Ovary (tissue), 3 donors: ENCODE measurements at regions not wholly inside any gene's neighbourhood (a gene's known extent, or its start where the extent isn't known, plus 50 kb on each side); places are given as distances from the start of the nearest gene placed in this dataset.

Experiments used
- EP300 ChIP-seq: sonication (generic); formaldehyde crosslinking; IDR thresholded peaks from one replicate; pipeline ENCODE4 v1.6.1; 2017; ENCODE audit warnings: antibody characterized with exemption
- POLR2A ChIP-seq: fragments of 450-650 bp; IDR thresholded peaks from one replicate; pipeline ENCODE4 v1.6.1; 2017; ENCODE audit warnings: antibody characterized with exemption, mild to moderate bottlenecking, moderate library complexity
- TF ChIP-seq, protein P1 (sequence below), 3 donors: fragments of 450-650 bp in 2 of 3; fragments of 200-600 bp in 1 of 3; IDR thresholded peaks; one replicate each; pipeline versions ENCODE4 v1.5.1 to v1.8.0; 2016 to 2022; ENCODE audit warnings: antibody characterized with exemption in 3 of 3, mild to moderate bottlenecking in 1 of 3
- donor health status: DM: no; HTN: no; CAD: no.

DNA sequence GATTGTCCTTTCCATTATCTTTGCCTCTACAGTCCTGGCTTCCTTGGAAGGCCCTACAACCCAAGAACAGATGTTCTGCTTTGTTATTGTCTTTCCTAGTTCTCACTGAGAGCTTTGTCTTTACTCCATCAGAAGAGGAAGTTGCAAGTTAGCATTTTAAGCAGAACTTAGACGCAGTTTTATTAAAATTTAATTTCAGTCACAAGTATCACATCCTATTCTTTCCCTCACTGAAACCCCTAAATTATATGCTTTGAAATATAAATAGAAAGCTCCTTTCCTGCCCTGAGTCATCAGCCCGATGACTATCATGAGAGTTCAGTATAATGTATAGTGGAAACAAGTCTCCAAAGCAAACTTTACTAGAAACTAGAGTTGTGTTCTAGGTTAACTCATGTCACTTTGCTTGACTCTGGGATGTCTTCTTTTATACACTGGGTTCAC lies 291.2 kb upstream of the RBMS3 start:
- TF ChIP-seq, protein P1, sequence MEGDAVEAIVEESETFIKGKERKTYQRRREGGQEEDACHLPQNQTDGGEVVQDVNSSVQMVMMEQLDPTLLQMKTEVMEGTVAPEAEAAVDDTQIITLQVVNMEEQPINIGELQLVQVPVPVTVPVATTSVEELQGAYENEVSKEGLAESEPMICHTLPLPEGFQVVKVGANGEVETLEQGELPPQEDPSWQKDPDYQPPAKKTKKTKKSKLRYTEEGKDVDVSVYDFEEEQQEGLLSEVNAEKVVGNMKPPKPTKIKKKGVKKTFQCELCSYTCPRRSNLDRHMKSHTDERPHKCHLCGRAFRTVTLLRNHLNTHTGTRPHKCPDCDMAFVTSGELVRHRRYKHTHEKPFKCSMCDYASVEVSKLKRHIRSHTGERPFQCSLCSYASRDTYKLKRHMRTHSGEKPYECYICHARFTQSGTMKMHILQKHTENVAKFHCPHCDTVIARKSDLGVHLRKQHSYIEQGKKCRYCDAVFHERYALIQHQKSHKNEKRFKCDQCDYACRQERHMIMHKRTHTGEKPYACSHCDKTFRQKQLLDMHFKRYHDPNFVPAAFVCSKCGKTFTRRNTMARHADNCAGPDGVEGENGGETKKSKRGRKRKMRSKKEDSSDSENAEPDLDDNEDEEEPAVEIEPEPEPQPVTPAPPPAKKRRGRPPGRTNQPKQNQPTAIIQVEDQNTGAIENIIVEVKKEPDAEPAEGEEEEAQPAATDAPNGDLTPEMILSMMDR (IDR thresholded peaks at IDR 0.05): no peak
- no peak for TF ChIP-seq POLR2A
- no peak for TF ChIP-seq EP300
